ENCODE measurements at regions not wholly inside any gene's neighbourhood (a gene's known extent, or its start where the extent isn't known, plus 50 kb on each side); places are given as distances from the start of the nearest gene placed in this dataset.

GRCh38 chr4:13893987-13894386 lies 266.5 kb upstream of the BOD1L1 start:
- Mint-ChIP-seq H3K4me1 (peaks cover 1% of the 10 kb centered on the region in 2 experiments; a peak in 2 of 4 replicates), H3K4me3 (no peak overlapping the region), H3K9me3 (no peaks in the 10 kb centered on the region), H3K27ac (no peak overlapping the region), H3K36me3 (ENCODE audit: insufficient read depth in 1 of 3, low read depth in 3 of 3) (no peaks in the 10 kb centered on the region), H3K27me3 (ENCODE audit: low read depth) (no peaks in the 10 kb centered on the region)
- Histone ChIP-seq H4K20me1 (ENCODE audit: control insufficient read depth, insufficient read depth, insufficient read length) (no peaks in the 10 kb centered on the region), H3K23ac (ENCODE audit: insufficient read length, low read depth, low read length) (no peak overlapping the region), H2AFZ (ENCODE audit: low read length) (no peak overlapping the region), H3K4ac (ENCODE audit: low read depth, low read length) (no peak overlapping the region), H3K27ac (ENCODE audit: insufficient read length, low read depth, low read length) (no peak overlapping the region), H3K4me1 (ENCODE audit: insufficient read depth, low read length) (no peaks in the 10 kb centered on the region; the same call in 1 of the 2 replicates), H2BK15ac (ENCODE audit: low read depth, low read length) (no peak overlapping the region), H2BK20ac (ENCODE audit: low read depth, low read length, poor library complexity, severe bottlenecking) (no peak overlapping the region), H4K8ac (replicated peaks; ENCODE audit: insufficient read length, low read depth, low read length) (no peak overlapping the region), H3K14ac (ENCODE audit: insufficient read depth, low read length) (no peak overlapping the region), H3K9ac (ENCODE audit: extremely low read depth, insufficient read length, low read length) (no peak overlapping the region), H3T11ph (ENCODE audit: low read length) (no peak overlapping the region), H2AK5ac (ENCODE audit: insufficient read length, low read length) (no peak overlapping the region), H3K27me3 (ENCODE audit: insufficient read depth, low read length) (no peaks in the 10 kb centered on the region), H3K79me1 (ENCODE audit: insufficient read depth, low read depth, low read length, poor library complexity, severe bottlenecking) (no peaks in the 10 kb centered on the region), H4K5ac (ENCODE audit: insufficient read length, low read depth, low read length) (no peak overlapping the region), H4K91ac (ENCODE audit: insufficient read length, low read depth, low read length) (no peak overlapping the region), H2BK12ac (ENCODE audit: insufficient read length, low read depth, low read length) (no peak overlapping the region), H2BK120ac (ENCODE audit: low read depth, low read length, poor library complexity, severe bottlenecking) (no peak overlapping the region), H3K23me2 (ENCODE audit: insufficient read length, low read depth, low read length, poor library complexity, severe bottlenecking) (no peaks in the 10 kb centered on the region), H3K56ac (ENCODE audit: insufficient read length, low read depth, low read length) (no peak overlapping the region), H3K9me3 (ENCODE audit: control insufficient read depth, low read depth, low read length) (no peaks in the 10 kb centered on the region), H3K18ac (ENCODE audit: insufficient read length, low read depth, low read length) (no peak overlapping the region), H2BK5ac (ENCODE audit: insufficient read length, low read length) (no peak overlapping the region), H3K79me2 (ENCODE audit: insufficient read depth, low read length) (no peaks in the 10 kb centered on the region), H3K4me2 (ENCODE audit: insufficient read depth, insufficient read length, low read length) (no peak overlapping the region)
- DNase-seq, result no peak
- no peak for TF ChIP-seq CTCF (conservative IDR thresholded peaks at IDR 0.05)
- no CpG with 5 or more reads among the region's 2 CpGs for WGBS (ENCODE audit: extremely low coverage, insufficient read length, low lambda C conversion rate)

All from H9 (cell line).